Sigmoid colon (tissue), 4 donors: ENCODE measurements at regions not wholly inside any gene's neighbourhood (a gene's known extent, or its start where the extent isn't known, plus 50 kb on each side); places are given as distances from the start of the nearest gene placed in this dataset.

ENCODE experiments used
- POLR2A ChIP-seq, 2 donors: fragments of 450-650 bp; IDR thresholded peaks; one replicate each; pipeline ENCODE4 v1.6.1; 2016; ENCODE audit warnings: antibody characterized with exemption in 2 of 2, mild to moderate bottlenecking in 2 of 2, moderate library complexity in 2 of 2
- POLR2AphosphoS5 ChIP-seq, 4 donors: sonication (generic); formaldehyde crosslinking; IDR thresholded peaks; one replicate each; pipeline ENCODE4 v1.6.1; 2017; ENCODE audit warnings: antibody characterized with exemption in 4 of 4
- TF ChIP-seq, protein P1 (sequence below), 4 experiments: fragments of 450-650 bp in 3 of 4; fragments of 200-600 bp in 1 of 4; IDR thresholded peaks; one replicate each; pipeline ENCODE4 v1.5.1; 2016 to 2019; ENCODE audit warnings: antibody characterized with exemption in 4 of 4, mild to moderate bottlenecking in 3 of 4, moderate library complexity in 2 of 4

DNA sequence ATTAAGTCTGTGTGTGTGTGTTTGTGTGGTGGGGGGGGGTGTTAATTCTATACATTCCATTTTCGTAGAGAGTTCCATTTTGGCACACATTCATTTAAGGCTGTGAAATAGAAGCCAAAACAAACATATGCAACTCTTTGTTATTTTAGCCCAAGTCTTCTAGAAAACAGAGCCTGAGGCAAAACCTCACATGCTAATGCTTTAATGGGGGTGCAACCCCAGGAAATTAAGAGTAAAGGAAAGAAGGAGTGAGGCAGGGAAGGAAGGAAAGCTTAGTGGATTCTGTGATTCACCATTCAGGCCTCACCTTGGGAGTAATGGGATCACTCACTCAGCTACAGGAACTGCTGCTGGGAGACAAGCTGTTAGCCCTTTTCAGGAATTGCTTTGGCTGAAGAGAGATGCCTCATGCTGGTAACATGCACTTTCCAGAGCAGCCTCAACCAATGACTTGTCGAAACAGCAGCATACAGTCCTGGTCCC is 73.0 kb upstream of the CTTNBP2 start:
- TF ChIP-seq POLR2A (IDR thresholded peaks at IDR 0.05) (no peak), POLR2AphosphoS5 (IDR thresholded peaks at IDR 0.05) (no peak)
- TF ChIP-seq, protein P1, sequence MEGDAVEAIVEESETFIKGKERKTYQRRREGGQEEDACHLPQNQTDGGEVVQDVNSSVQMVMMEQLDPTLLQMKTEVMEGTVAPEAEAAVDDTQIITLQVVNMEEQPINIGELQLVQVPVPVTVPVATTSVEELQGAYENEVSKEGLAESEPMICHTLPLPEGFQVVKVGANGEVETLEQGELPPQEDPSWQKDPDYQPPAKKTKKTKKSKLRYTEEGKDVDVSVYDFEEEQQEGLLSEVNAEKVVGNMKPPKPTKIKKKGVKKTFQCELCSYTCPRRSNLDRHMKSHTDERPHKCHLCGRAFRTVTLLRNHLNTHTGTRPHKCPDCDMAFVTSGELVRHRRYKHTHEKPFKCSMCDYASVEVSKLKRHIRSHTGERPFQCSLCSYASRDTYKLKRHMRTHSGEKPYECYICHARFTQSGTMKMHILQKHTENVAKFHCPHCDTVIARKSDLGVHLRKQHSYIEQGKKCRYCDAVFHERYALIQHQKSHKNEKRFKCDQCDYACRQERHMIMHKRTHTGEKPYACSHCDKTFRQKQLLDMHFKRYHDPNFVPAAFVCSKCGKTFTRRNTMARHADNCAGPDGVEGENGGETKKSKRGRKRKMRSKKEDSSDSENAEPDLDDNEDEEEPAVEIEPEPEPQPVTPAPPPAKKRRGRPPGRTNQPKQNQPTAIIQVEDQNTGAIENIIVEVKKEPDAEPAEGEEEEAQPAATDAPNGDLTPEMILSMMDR (IDR thresholded peaks at IDR 0.05): no peak
